HG03460 (cell line): ENCODE measurements at regions not wholly inside any gene's neighbourhood (a gene's known extent, or its start where the extent isn't known, plus 50 kb on each side); places are given as distances from the start of the nearest gene placed in this dataset.

Experiments used
- ATAC-seq: cut with Tn5 transposase; IDR thresholded peaks from one replicate; pipeline ENCODE4 v1.9.1; 2021; ENCODE audit not compliant: unreplicated experiment

DNA sequence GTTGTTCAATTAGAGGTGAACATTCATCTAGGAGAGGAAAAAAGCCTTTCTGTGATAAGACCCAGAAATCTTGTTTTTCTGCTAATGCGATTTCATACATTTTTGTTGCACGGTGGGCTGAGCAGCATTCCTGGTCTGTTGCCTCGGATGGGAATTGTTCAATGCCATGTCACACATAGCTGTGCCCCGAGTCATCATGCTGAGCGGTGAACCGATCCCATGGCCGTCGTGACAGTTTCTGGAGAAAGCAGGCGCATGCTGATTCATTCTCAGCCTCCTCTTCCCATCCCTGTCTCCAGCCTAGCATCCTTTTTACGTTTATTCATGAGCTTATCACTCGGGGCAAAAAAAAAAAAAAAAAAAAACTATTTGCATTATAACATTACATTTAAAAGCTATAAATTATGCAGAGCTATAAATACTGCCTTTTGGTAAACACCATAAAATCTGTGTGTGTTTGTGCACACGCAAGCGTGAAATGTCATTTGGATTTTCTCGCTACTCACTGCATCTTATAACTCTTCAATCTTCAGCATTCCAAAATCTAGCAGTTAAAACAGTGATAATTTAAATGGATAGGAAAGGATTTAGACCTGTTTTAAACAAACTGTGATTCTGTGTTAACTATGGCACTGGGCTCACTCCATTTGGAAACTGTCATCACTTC lies 58.9 kb upstream of the IFNGR1 start:
- ATAC-seq = no peak

DNA sequence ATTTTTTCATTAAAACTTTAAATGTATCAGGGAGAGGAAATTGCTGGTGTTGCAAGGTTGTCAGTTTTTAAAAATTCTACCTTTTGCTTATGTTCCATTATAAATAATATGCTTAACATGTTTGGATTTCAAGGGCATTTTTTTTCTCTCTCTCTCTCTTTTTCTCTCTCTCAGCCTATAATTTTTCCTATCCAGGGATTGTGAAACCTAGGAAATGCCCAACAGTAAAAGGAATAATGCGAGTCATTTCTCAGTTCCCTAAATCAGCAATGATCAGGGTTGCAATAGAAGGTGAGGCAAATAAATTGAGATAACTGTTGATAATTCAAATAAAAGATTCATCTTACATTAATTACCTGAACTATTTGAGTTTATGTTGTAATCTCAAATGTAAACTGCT lies 53.2 kb upstream of the IFNGR1 start:
- ATAC-seq = no peak

GRCh38 chr6:137271245-137272183 lies 52.3 kb upstream of the IFNGR1 start:
- no peak for ATAC-seq

GRCh38 chr6:137269803-137270202 lies 50.6 kb upstream of the IFNGR1 start:
- ATAC-seq = no peak

DNA sequence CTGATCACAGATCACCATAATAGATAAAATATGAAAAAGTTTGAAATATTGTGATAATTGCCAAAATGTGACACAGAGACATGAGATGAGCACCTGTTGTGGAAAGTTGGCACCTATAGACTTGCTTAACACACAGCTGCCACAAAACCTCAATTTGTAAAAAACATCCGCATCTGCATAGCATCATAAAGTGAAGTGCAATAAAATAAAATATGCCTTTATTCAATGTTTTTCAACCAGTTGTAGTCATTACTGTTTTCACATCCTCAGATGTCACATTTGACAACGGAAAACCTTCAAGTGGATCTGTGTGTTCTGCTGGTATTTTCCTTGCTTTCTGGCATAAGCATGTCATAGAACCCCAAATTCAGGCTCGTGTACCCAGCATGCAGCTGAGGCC lies 50.2 kb upstream of the IFNGR1 start:
- no peak for ATAC-seq
